ENCODE measurements at regions not wholly inside any gene's neighbourhood (a gene's known extent, or its start where the extent isn't known, plus 50 kb on each side); places are given as distances from the start of the nearest gene placed in this dataset.

GRCh38 chr1:57620605-57621004 lies 196.7 kb upstream of the DAB1 start:
- no peak overlapping the region for H3K27ac Mint-ChIP-seq
- no peaks in the 10 kb centered on the region for H3K27me3 Mint-ChIP-seq (ENCODE audit: low read depth)
- no peaks in the 10 kb centered on the region for H3K9me3 Mint-ChIP-seq
- H3K4me1 Mint-ChIP-seq: peaks cover 28% of the 10 kb centered on the region
- H3K4me3 Mint-ChIP-seq: no peak overlapping the region
- TF ChIP-seq CTCF (IDR thresholded peaks at IDR 0.05; ENCODE audit: unreplicated experiment in 3 of 3): no peak
- H3K36me3 Mint-ChIP-seq (ENCODE audit: low read depth): no peaks in the 10 kb centered on the region

GRCh38 chr1:57616921-57617320 lies 193.1 kb upstream of the DAB1 start:
- no peak for TF ChIP-seq CTCF (IDR thresholded peaks at IDR 0.05; ENCODE audit: unreplicated experiment in 3 of 3)
- peaks cover 28% of the 10 kb centered on the region for H3K4me1 Mint-ChIP-seq
- H3K27me3 Mint-ChIP-seq (ENCODE audit: low read depth): no peaks in the 10 kb centered on the region
- no peaks in the 10 kb centered on the region for H3K36me3 Mint-ChIP-seq (ENCODE audit: low read depth)
- no peak overlapping the region for H3K27ac Mint-ChIP-seq
- no peak overlapping the region for H3K4me3 Mint-ChIP-seq
- no peaks in the 10 kb centered on the region for H3K9me3 Mint-ChIP-seq

GRCh38 chr1:57615956-57616355 lies 192.1 kb upstream of the DAB1 start:
- no peak overlapping the region for H3K4me3 Mint-ChIP-seq
- H3K27me3 Mint-ChIP-seq (ENCODE audit: low read depth): no peaks in the 10 kb centered on the region
- H3K4me1 Mint-ChIP-seq: peaks cover 34% of the 10 kb centered on the region
- no peaks in the 10 kb centered on the region for H3K36me3 Mint-ChIP-seq (ENCODE audit: low read depth)
- H3K27ac Mint-ChIP-seq: peak overlapping the region in 1 of 3 experiments; percentile 4
- TF ChIP-seq CTCF (IDR thresholded peaks at IDR 0.05; ENCODE audit: unreplicated experiment in 3 of 3): no peak
- no peaks in the 10 kb centered on the region for H3K9me3 Mint-ChIP-seq

GRCh38 chr1:57612833-57613232 lies 189.0 kb upstream of the DAB1 start:
- TF ChIP-seq CTCF (IDR thresholded peaks at IDR 0.05; ENCODE audit: unreplicated experiment in 3 of 3): no peak
- peaks cover 34% of the 10 kb centered on the region for H3K4me1 Mint-ChIP-seq
- no peaks in the 10 kb centered on the region for H3K27me3 Mint-ChIP-seq (ENCODE audit: low read depth)
- no peak overlapping the region for H3K27ac Mint-ChIP-seq
- H3K36me3 Mint-ChIP-seq (ENCODE audit: low read depth): no peaks in the 10 kb centered on the region
- no peak overlapping the region for H3K4me3 Mint-ChIP-seq
- H3K9me3 Mint-ChIP-seq: no peaks in the 10 kb centered on the region

- no peaks in the 10 kb centered on the region for H3K36me3 Mint-ChIP-seq (ENCODE audit: low read depth)
- H3K4me3 Mint-ChIP-seq: no peak overlapping the region
- no peak for TF ChIP-seq CTCF (IDR thresholded peaks at IDR 0.05; ENCODE audit: unreplicated experiment in 3 of 3)
- H3K27ac Mint-ChIP-seq: no peak overlapping the region
- no peaks in the 10 kb centered on the region for H3K9me3 Mint-ChIP-seq
- no peaks in the 10 kb centered on the region for H3K27me3 Mint-ChIP-seq (ENCODE audit: low read depth)
- H3K4me1 Mint-ChIP-seq: no peaks in the 10 kb centered on the region
Measured at GRCh38 chr1:57605933-57606332, 182.1 kb upstream of the DAB1 start.

GRCh38 chr1:57603696-57604095 lies 179.8 kb upstream of the DAB1 start:
- no peaks in the 10 kb centered on the region for H3K36me3 Mint-ChIP-seq (ENCODE audit: low read depth)
- H3K27me3 Mint-ChIP-seq (ENCODE audit: low read depth): no peaks in the 10 kb centered on the region
- no peak for TF ChIP-seq CTCF (IDR thresholded peaks at IDR 0.05; ENCODE audit: unreplicated experiment in 3 of 3)
- no peak overlapping the region for H3K4me3 Mint-ChIP-seq
- no peak overlapping the region for H3K27ac Mint-ChIP-seq
- H3K9me3 Mint-ChIP-seq: no peaks in the 10 kb centered on the region
- peaks cover 16% of the 10 kb centered on the region for H3K4me1 Mint-ChIP-seq

Measured in nephron (organoid).